MM.1S (cell line): ENCODE measurements at regions not wholly inside any gene's neighbourhood (a gene's known extent, or its start where the extent isn't known, plus 50 kb on each side); places are given as distances from the start of the nearest gene placed in this dataset.

Experiments used
- CTCF ChIP-seq: fragments of 300-600 bp; sonication (generic); IDR thresholded peaks from 2 replicates; pipeline ENCODE4 v1.5.1; 2016; ENCODE audit warnings: antibody characterized with exemption, low read length, mixed read lengths
- EZH2 ChIP-seq: fragments of 300-600 bp; sonication (generic); optimal IDR thresholded peaks from 2 replicates; pipeline ENCODE3; 2017; ENCODE audit warnings: low read depth, mild to moderate bottlenecking, antibody characterized with exemption, low read length, mixed read lengths
- EZH2phosphoT487 ChIP-seq: fragments of 300-600 bp; sonication (generic); IDR thresholded peaks from 2 replicates; pipeline ENCODE4 v1.6.1; 2018; ENCODE audit warnings: antibody characterized with exemption, low read length

- TF ChIP-seq CTCF: no peak
- TF ChIP-seq EZH2: no peak
- no peak for TF ChIP-seq EZH2phosphoT487
Measured at GRCh38 chr9:20023210-20023905, 234.5 kb upstream of the SLC24A2 start.
